ENCODE measurements at regions not wholly inside any gene's neighbourhood (a gene's known extent, or its start where the extent isn't known, plus 50 kb on each side); places are given as distances from the start of the nearest gene placed in this dataset.

DNA sequence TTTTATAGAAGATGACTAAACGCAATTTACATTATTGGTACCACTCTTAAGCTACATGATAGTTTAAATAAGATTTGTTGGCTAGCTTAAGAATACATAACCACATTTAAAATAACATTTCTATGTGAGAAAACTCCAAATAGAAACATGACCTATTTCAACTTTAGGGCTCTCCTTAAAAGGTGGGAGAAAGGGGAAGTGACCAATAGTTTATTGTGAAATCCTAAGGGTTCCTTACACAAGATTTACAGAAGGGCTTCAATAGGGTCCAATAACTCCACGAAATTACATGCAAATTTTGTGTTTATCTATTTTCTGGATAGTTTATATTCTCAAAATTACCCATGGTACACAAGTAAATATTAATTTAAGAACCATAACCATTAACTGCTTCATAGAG lies 91.6 kb upstream of the DST start:
- H3K27me3 ChIP-seq (ENCODE audit: control insufficient read depth, extremely low read depth, insufficient read depth, low read length) = no peaks in the 10 kb centered on the region
- TF ChIP-seq, protein P1, sequence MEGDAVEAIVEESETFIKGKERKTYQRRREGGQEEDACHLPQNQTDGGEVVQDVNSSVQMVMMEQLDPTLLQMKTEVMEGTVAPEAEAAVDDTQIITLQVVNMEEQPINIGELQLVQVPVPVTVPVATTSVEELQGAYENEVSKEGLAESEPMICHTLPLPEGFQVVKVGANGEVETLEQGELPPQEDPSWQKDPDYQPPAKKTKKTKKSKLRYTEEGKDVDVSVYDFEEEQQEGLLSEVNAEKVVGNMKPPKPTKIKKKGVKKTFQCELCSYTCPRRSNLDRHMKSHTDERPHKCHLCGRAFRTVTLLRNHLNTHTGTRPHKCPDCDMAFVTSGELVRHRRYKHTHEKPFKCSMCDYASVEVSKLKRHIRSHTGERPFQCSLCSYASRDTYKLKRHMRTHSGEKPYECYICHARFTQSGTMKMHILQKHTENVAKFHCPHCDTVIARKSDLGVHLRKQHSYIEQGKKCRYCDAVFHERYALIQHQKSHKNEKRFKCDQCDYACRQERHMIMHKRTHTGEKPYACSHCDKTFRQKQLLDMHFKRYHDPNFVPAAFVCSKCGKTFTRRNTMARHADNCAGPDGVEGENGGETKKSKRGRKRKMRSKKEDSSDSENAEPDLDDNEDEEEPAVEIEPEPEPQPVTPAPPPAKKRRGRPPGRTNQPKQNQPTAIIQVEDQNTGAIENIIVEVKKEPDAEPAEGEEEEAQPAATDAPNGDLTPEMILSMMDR (optimal IDR thresholded peaks at IDR 0.05 in 1 of 3, IDR thresholded peaks at IDR 0.05 in 1 of 3, conservative IDR thresholded peaks at IDR 0.05 in 1 of 3; ENCODE audit: extremely low read depth in 1 of 3, insufficient read depth in 2 of 3, low read length in 3 of 3) = no peak
- TF ChIP-seq EZH2 (IDR thresholded peaks at IDR 0.05; ENCODE audit: low read length) = no peak
- no peaks in the 10 kb centered on the region for H3K9me1 ChIP-seq (ENCODE audit: control insufficient read depth, extremely low read depth, insufficient read depth, low read length)
- no peaks in the 10 kb centered on the region for H3K36me3 ChIP-seq (ENCODE audit: control insufficient read depth in 2 of 2, extremely low read depth in 1 of 2, insufficient read depth in 2 of 2, low read length in 2 of 2)
- H4K20me1 ChIP-seq (ENCODE audit: control insufficient read depth, extremely low read depth, insufficient read depth, low read length) = no peaks in the 10 kb centered on the region
- H3K9ac ChIP-seq (ENCODE audit: control insufficient read depth, extremely low read depth, insufficient read depth, low read length) = no peak overlapping the region
- no peak overlapping the region for H3K27ac ChIP-seq (ENCODE audit: control insufficient read depth, insufficient read depth, low read length)
- no peaks in the 10 kb centered on the region for H3K79me2 ChIP-seq (ENCODE audit: control insufficient read depth, insufficient read depth, low read length)
- no peak overlapping the region for H3K4me3 ChIP-seq (ENCODE audit: control insufficient read depth in 2 of 3, extremely low read depth in 1 of 3, insufficient read depth in 2 of 3, low read depth in 1 of 3, low read length in 3 of 3)
- H3K4me1 ChIP-seq (ENCODE audit: control insufficient read depth, extremely low read depth, insufficient read depth, low read length) = peaks cover 20% of the 10 kb centered on the region
- FAIRE-seq (no peak), DNase-seq (ENCODE audit: low read depth, low spot score) (no peak)
- no peaks in the 10 kb centered on the region for H3K9me3 ChIP-seq (ENCODE audit: control insufficient read depth, low read depth, low read length)
- dilution Hi-C loops (cut with MboI; ENCODE audit: extremely low pct_ligation_motif_present, low sequenced_read_pairs) = no loop called here
- no peak overlapping the region for H3K4me2 ChIP-seq (ENCODE audit: control insufficient read depth, extremely low read depth, insufficient read depth, low read depth, low read length)
- no peak overlapping the region for H2AFZ ChIP-seq (ENCODE audit: control insufficient read depth, low read length)

DNA sequence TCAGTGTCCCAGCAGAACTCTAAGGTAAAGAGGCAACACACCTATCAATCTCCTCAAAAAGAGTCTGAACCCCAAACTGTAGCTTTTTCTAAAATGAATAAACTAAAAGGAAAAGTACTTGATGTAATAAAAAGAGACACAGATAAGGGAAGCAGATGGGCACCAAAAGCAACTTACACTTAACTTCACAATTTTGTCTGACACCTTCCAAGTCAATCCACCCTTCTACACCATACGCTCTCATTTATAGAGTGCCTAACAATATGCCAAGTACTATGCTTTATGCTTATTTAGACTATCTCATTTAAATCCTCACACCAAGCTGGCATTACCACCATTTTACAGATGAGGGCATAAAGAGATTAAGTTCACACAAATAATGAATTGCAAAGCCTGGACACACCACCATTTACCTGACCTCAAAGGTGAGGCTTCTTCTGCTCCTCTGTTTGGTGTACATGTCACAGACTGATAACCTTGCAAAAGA lies 90.6 kb upstream of the DST start:
- Histone ChIP-seq H3K79me2 (ENCODE audit: control insufficient read depth, insufficient read depth, low read length) (no peaks in the 10 kb centered on the region), H3K36me3 (ENCODE audit: control insufficient read depth in 2 of 2, extremely low read depth in 1 of 2, insufficient read depth in 2 of 2, low read length in 2 of 2) (no peaks in the 10 kb centered on the region), H2AFZ (ENCODE audit: control insufficient read depth, low read length) (no peak overlapping the region), H3K4me1 (ENCODE audit: control insufficient read depth, extremely low read depth, insufficient read depth, low read length) (peaks cover 24% of the 10 kb centered on the region), H3K27ac (ENCODE audit: control insufficient read depth, insufficient read depth, low read length) (no peak overlapping the region), H3K4me2 (ENCODE audit: control insufficient read depth, extremely low read depth, insufficient read depth, low read depth, low read length) (no peak overlapping the region), H3K9ac (ENCODE audit: control insufficient read depth, extremely low read depth, insufficient read depth, low read length) (no peak overlapping the region), H3K9me1 (ENCODE audit: control insufficient read depth, extremely low read depth, insufficient read depth, low read length) (no peaks in the 10 kb centered on the region), H4K20me1 (ENCODE audit: control insufficient read depth, extremely low read depth, insufficient read depth, low read length) (no peaks in the 10 kb centered on the region), H3K9me3 (ENCODE audit: control insufficient read depth, low read depth, low read length) (no peaks in the 10 kb centered on the region), H3K4me3 (ENCODE audit: control insufficient read depth in 2 of 3, extremely low read depth in 1 of 3, insufficient read depth in 2 of 3, low read depth in 1 of 3, low read length in 3 of 3) (no peak overlapping the region), H3K27me3 (ENCODE audit: control insufficient read depth, extremely low read depth, insufficient read depth, low read length) (no peaks in the 10 kb centered on the region)
- TF ChIP-seq, protein P1 (optimal IDR thresholded peaks at IDR 0.05 in 1 of 3, IDR thresholded peaks at IDR 0.05 in 1 of 3, conservative IDR thresholded peaks at IDR 0.05 in 1 of 3; ENCODE audit: extremely low read depth in 1 of 3, insufficient read depth in 2 of 3, low read length in 3 of 3) = no peak
- TF ChIP-seq EZH2 (IDR thresholded peaks at IDR 0.05; ENCODE audit: low read length) = no peak
- no peak for FAIRE-seq
- DNase-seq (ENCODE audit: low read depth, low spot score) = no peak
- dilution Hi-C loops (cut with MboI; ENCODE audit: extremely low pct_ligation_motif_present, low sequenced_read_pairs) = no loop called here
